ENCODE measurements at regions not wholly inside any gene's neighbourhood (a gene's known extent, or its start where the extent isn't known, plus 50 kb on each side); places are given as distances from the start of the nearest gene placed in this dataset.

GRCh38 chr10:30748152-30748973, 118.8 kb upstream of the LYZL2 start:
- TF ChIP-seq DZIP1 (CRISPR knock-in tag; IDR thresholded peaks at IDR 0.05): no peak
- TF ChIP-seq MXI1 (IDR thresholded peaks at IDR 0.05; ENCODE audit: borderline replicate concordance, low read depth, low read length): no peak
- no peak for TF ChIP-seq LCORL (IDR thresholded peaks at IDR 0.05)
- no peak for TF ChIP-seq LCORL (CRISPR knock-in tag; IDR thresholded peaks at IDR 0.05)
- TF ChIP-seq JUNB (CRISPR knock-in tag; IDR thresholded peaks at IDR 0.05; ENCODE audit: borderline replicate concordance): no peak
- TF ChIP-seq ZFP36 (IDR thresholded peaks at IDR 0.05; ENCODE audit: borderline replicate concordance, low read depth, low read length, partially characterized antibody): no peak
- TF ChIP-seq XRCC5 (optimal IDR thresholded peaks at IDR 0.05; ENCODE audit: low read length): no peak
- TF ChIP-seq ZBTB33 (CRISPR knock-in tag; IDR thresholded peaks at IDR 0.05): no peak
- no peak for TF ChIP-seq TAF1 (CRISPR knock-in tag; IDR thresholded peaks at IDR 0.05)

Measured in HepG2 (cell line).